Right lung (tissue), 2 donors: ENCODE measurements at regions not wholly inside any gene's neighbourhood (a gene's known extent, or its start where the extent isn't known, plus 50 kb on each side); places are given as distances from the start of the nearest gene placed in this dataset.
"Not testable (repeated sequence)": the region's sequence is repeated elsewhere in the genome, so short reads cannot be mapped to it uniquely, and the experiment has no call there.

Source experiments
- DNase-seq, 2 donors: peaks; one replicate each; pipeline ENCODE4 v3.0.0-alpha.2; 2013

- DNase-seq = not testable (repeated sequence)
Observed at GRCh38 chr17:15860774-15861173, 84.2 kb upstream of the ADORA2B start.

DNA sequence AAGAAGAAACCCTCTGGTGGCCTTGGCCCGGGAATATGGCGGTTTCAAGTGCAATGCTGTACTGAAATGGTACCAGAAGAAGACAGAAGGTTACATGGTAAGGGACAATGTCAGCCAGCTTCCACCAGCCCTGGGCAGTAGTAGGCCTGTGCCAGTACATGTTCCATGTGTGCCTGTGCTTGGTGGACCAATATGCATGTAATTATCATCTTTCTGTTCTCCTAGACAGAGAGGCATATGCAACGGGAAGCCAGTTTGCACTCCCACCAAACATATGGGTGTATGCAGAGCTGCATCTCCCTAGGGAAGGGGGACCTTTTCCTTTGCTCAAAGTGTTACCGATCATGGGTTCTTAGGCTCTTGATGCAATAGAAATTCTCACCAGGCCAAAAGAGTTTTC lies 80.9 kb upstream of the ADORA2B start:
- DNase-seq = not testable (repeated sequence)

DNA sequence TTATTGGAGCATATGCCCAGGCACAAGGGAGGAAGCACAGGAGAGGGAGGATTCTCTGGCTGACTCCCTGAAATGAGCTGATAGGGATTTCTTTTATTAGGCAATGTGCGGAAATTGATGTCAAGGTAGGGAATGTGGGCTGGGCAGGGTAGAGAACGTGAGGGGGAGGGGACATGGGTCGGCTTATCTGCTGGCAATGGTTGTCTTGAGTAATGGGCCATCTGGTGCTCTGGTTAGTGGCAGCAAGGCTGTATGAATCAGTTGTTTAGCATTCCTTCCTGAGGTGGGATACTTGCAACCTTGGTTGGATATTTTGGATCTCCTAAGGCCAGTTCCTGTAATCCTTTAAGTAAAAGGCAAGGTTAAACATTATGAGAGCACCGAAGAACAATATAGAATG lies 80.5 kb upstream of the ADORA2B start:
- not testable (repeated sequence) for DNase-seq

DNA sequence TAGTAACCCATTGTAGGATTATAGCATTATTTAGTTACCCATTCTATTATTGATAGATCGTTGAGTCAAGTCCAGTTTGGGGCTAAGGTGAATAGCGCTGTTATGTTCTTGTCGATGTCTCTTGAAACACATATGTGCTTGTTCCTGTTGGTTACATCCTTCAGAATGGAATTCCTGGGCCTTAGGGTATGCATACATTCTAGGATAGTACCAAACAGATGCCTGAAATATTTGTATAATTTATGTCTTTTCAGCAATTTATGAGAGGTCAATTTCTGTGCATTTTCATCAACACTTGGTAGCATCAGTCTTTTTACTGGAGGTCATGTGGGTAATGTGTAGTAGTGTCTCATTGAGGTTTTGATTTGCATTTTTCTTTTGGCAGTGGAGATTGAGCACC lies 78.9 kb upstream of the ADORA2B start:
- DNase-seq = not testable (repeated sequence)

DNA sequence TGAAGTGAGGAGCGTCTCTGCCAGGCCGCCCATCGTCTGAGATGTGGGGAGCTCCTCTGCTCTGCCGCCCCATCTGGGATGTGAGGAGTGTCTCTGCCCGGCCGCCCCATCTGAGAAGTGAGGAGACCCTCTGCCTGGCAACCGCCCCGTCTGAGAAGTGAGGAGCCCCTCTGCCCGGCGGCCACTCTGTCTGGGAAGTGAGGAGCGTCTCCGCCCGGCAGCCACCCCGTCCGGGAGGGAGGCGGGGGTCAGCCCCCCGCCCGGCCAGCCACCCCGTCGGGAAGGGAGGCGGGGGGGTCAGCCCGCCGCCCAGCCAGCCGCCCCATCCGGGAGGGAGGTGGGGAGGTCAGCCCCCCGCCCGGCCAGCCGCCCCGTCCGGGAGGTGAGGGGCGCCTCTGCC lies 77.6 kb upstream of the ADORA2B start:
- not testable (repeated sequence) for DNase-seq

DNA sequence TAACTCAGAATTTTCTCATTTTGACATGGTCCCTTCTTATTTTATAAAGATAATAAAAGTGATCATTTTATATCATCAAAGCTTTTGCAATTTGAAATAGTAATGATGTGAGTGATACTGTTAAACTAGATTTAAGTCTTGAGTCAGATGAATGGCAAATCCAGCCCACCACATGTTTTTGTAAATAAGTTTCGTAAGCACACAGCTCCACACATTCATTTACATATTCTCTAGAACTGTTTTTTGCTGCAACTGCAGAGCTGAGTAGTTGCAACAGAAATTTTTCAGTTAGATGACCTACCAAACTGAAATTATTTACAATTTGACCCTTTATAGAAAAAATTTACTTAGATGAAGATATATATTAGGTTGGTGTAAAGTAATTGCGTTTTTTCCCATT lies 75.1 kb upstream of the ADORA2B start:
- DNase-seq = not testable (repeated sequence)

- DNase-seq = not testable (repeated sequence)
Observed at GRCh38 chr17:15872677-15873076, 72.3 kb upstream of the ADORA2B start.

DNA sequence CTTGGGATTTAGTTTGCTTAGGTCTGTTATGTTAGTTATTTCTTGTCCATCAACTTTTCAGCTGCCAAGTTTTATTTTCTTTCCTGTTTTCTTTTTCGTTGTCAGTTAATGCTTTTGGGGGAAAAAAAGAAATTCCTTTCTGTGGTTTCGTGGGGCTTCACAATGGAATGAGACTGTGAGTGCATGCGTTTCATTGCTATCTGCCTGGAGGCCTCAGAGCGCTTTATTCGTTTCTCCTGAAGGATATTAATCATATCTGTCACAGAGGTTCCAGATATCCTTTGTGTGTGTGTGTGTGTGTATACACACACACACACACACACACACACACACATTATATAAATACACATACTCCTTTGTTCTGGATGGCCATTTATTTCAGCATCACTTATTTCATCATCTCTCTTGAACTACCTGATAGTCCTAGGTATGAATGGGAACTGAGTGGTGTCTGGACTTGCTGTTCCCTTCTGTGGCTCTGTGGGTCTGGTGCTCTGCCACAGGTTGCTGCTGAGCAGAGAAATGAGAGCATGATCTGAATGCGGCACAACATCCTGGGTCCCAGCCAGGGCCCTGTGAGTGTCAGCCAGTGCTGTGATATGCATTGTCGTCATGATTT lies 66.9 kb upstream of the ADORA2B start:
- not testable (repeated sequence) for DNase-seq

DNA sequence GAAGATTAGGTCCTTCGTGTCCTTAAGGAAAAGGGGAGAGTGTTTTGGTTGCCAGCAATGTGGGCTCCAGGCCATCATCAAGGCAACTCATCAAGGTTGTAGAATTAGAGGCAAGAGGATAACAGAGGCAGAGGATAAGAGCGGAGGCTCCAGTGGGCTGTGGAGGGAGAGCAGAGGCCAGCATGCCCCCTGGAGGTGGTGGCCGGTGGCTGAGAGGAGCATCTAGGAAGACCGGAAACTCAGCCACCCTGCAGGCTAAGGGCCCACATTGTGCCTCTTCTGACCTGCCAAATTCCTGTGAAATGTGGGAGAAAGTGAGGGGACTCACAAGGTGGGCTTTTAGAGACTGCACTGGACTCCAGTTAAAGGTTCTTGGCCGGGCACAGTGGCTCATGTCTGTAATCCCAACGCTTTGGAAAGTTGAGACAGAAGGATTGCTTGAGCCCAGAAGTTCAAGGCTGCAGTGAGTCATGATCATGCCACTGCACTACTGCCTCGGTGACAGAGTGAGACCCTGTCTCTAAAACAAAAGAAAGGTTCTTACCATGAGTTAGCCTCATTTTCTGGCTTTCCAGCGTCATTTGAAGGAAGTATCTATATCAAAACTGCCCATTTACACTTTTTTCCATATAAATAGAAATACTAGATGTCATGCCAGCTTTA lies 62.7 kb upstream of the ADORA2B start:
- DNase-seq = no peak

GRCh38 chr17:15882777-15883176 lies 62.2 kb upstream of the ADORA2B start:
- DNase-seq = no peak

GRCh38 chr17:15883617-15884111 lies 61.3 kb upstream of the ADORA2B start:
- no peak for DNase-seq

DNA sequence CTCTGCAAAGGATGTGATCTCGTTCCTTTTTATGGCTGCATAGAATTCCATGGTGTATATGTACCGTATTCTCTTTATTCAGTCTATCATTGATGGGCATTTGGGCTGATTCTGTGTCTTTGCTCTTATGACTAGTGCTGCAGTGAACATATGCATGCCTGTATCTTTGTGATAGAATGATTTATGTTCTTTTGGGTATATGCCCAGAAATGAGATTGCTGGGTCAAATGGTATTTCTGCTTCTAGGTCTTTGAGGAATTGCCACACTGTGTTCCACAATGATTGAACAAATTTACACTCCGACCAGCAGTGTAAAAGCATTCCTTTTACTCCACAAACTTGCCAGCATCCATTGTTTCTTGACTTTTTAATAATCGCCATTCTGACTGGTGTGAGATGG lies 60.2 kb upstream of the ADORA2B start:
- no peak for DNase-seq

- DNase-seq = no peak
Observed at GRCh38 chr17:15885770-15886169, 59.2 kb upstream of the ADORA2B start.

GRCh38 chr17:15886221-15886620 lies 58.7 kb upstream of the ADORA2B start:
- DNase-seq = no peak

- DNase-seq = no peak
Observed at GRCh38 chr17:15886804-15887203, 58.1 kb upstream of the ADORA2B start.

- no peak for DNase-seq
Observed at GRCh38 chr17:15888436-15888835, 56.5 kb upstream of the ADORA2B start.

DNA sequence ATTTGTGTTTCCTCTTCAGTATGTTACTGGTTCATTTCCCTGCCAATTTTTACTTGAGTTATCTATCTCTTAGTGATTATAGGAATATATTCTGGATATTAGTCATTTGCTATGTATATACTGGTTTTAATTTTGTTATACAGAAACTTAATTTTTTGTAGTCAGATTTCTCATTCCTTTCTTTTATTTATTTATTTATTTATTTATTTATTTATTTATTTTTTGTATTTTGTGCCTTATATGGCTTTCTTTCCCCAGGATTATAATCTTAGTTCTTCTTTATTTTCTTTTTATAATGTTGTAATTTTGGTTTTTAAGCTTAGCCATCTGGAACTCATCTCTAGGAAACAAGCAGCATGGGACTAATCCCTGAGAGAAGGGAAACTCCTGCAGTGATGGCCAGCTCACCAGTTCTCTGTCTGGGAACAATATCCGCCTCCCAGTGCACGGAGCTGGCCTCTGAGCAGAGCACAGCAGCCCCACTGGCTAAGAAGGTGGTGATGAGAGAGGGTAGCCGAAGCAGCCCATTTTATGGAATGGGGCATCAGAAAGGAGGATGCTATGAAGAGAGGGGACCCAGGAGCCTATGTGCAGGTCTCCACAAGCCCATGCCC lies 54.5 kb upstream of the ADORA2B start:
- no peak for DNase-seq

DNA sequence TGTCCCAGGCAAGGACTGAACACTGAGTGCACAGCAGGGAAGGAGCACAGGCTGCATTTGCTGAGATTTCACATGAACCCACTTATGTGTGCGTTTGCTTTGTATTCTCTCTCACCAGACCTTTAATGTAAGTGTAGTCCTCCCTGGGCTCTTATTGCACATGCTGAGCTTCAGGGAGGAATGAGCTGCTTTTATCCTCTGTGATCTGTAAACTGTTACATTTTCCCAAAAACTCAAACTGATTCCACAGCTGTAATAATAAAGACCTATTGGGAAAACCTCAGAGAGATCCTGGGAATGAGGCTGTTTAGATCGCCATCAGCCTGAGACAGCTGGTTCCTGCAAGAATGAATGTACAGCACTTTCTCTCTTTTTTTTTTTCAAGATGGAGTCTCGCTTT lies 53.6 kb upstream of the ADORA2B start:
- no peak for DNase-seq

DNA sequence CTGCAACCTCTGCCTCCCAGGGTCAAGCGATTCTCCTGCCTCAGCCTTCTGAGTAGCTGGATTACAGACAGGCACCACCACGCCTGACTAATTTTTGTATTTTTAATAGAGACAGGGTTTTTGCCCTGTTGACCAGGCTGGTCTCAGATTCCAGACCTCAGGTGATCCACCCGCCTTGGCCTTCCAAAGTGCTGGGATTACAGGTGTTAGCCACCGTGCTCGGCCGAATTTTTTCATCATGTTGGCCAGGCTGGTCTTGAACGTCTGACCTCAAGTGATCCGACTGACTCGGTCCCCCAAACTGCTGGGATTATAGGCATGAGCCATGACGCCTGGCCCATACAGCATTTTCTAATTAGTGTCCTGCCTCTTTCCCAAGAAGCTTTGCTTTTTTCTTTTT lies 52.7 kb upstream of the ADORA2B start:
- DNase-seq = no peak

GRCh38 chr17:15892731-15893657 lies 51.9 kb upstream of the ADORA2B start:
- no peak for DNase-seq

DNA sequence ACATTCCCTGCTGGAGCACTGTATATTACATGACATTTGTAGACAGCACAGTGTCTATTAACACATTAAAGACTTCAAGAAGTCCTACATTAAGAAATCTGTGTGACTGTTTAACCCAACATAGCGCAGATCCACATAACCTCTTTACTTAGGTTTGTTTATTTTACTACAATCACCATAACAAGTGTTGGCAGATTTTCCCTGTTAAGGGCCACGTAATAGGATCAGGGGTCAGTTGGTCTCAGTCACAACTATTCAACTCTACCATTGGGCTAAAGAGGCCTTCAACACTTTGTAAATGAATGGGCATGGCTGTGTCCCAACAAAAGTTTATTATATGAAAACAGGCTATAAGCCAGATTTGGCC lies 51.3 kb upstream of the ADORA2B start:
- no peak for DNase-seq

GRCh38 chr17:15894258-15894657 lies 50.7 kb upstream of the ADORA2B start:
- no peak for DNase-seq
